ENCODE measurements at regions not wholly inside any gene's neighbourhood (a gene's known extent, or its start where the extent isn't known, plus 50 kb on each side); places are given as distances from the start of the nearest gene placed in this dataset.
"Not testable (repeated sequence)": the region's sequence is repeated elsewhere in the genome, so short reads cannot be mapped to it uniquely, and the experiment has no call there.

GRCh38 chr17:31798205-31798724, 60.8 kb downstream of the COPRS start:
- no peak for DNase-seq

GRCh38 chr17:31795941-31796340, 63.1 kb downstream of the COPRS start:
- not testable (repeated sequence) for DNase-seq

GRCh38 chr17:31794111-31794510, 64.9 kb downstream of the COPRS start:
- no peak for DNase-seq

- DNase-seq = not testable (repeated sequence)
Observed at GRCh38 chr17:31793634-31794033, 65.4 kb downstream of the COPRS start.

GRCh38 chr17:31792007-31792585, 66.9 kb downstream of the COPRS start:
- DNase-seq = no peak

GRCh38 chr17:31789707-31790505, 69.1 kb downstream of the COPRS start:
- no peak for DNase-seq

- DNase-seq = no peak
Observed at GRCh38 chr17:31788956-31789355, 70.1 kb downstream of the COPRS start.

GRCh38 chr17:31788571-31788946, 70.5 kb downstream of the COPRS start:
- DNase-seq = no peak

GRCh38 chr17:31787857-31788570, 71.0 kb downstream of the COPRS start:
- DNase-seq = no peak

- no peak for DNase-seq
Observed at GRCh38 chr17:31786796-31787481, 72.1 kb downstream of the COPRS start.

GRCh38 chr17:31780483-31780882, 78.6 kb downstream of the COPRS start:
- no peak for DNase-seq

GRCh38 chr17:31778523-31778922, 80.5 kb downstream of the COPRS start:
- no peak for DNase-seq

- not testable (repeated sequence) for DNase-seq
Observed at GRCh38 chr17:31771328-31771727, 87.7 kb downstream of the COPRS start.

GRCh38 chr17:31770501-31770900, 88.5 kb downstream of the COPRS start:
- DNase-seq = peak; percentile 44

GRCh38 chr17:31761836-31762510, 97.1 kb downstream of the COPRS start:
- not testable (repeated sequence) for DNase-seq

- DNase-seq = no peak
Observed at GRCh38 chr17:31758646-31759045, 100.4 kb downstream of the COPRS start.

GRCh38 chr17:31757097-31757496, 101.9 kb downstream of the COPRS start:
- no peak for DNase-seq

GRCh38 chr17:31754239-31754945, 104.7 kb downstream of the COPRS start:
- DNase-seq = no peak

- no peak for DNase-seq
Observed at GRCh38 chr17:31753011-31753410, 106.0 kb downstream of the COPRS start.

- DNase-seq = no peak
Observed at GRCh38 chr17:31752584-31752983, 106.5 kb downstream of the COPRS start.

- no peak for DNase-seq
Observed at GRCh38 chr17:31750578-31750977, 108.5 kb downstream of the COPRS start.

GRCh38 chr17:31748881-31749280, 110.2 kb downstream of the COPRS start:
- no peak for DNase-seq
